ENCODE measurements at regions not wholly inside any gene's neighbourhood (a gene's known extent, or its start where the extent isn't known, plus 50 kb on each side); places are given as distances from the start of the nearest gene placed in this dataset.

- Histone ChIP-seq H3K14ac (ENCODE audit: low read length in 2 of 2) (no peak overlapping the region), H4K8ac (ENCODE audit: low read length) (no peak overlapping the region), H3K4ac (ENCODE audit: low read depth in 1 of 2, low read length in 2 of 2) (no peak overlapping the region), H2AK5ac (ENCODE audit: low read length, severe bottlenecking) (no peak overlapping the region), H3K4me2 (ENCODE audit: low read length, poor library complexity, severe bottlenecking) (no peak overlapping the region), H3K23ac (ENCODE audit: low read length in 2 of 2) (no peak overlapping the region), H3K18ac (ENCODE audit: low read depth in 1 of 2, low read length in 2 of 2) (no peak overlapping the region), H2BK15ac (ENCODE audit: low read depth, poor library complexity, severe bottlenecking) (no peak overlapping the region), H3K27me3 (ENCODE audit: control insufficient read depth in 1 of 2, insufficient read depth in 1 of 2, low read length in 2 of 2) (no peaks in the 10 kb centered on the region), H3K4me1 (ENCODE audit: control insufficient read depth, insufficient read depth, low read depth, low read length) (no peaks in the 10 kb centered on the region), H3K27ac (ENCODE audit: low read length, poor library complexity, severe bottlenecking) (no peak overlapping the region), H3K9ac (ENCODE audit: low read length) (no peak overlapping the region), H3K79me1 (replicated peaks; ENCODE audit: low read length, poor library complexity, severe bottlenecking) (no peaks in the 10 kb centered on the region), H3K36me3 (ENCODE audit: control insufficient read depth in 1 of 2, insufficient read depth in 2 of 2, low read depth in 1 of 2, low read length in 2 of 2) (no peaks in the 10 kb centered on the region), H2BK120ac (ENCODE audit: low read depth, low read length) (no peak overlapping the region), H3K9me3 (ENCODE audit: control insufficient read depth, low read length) (peaks cover 38% of the 10 kb centered on the region), H4K91ac (ENCODE audit: low read length) (no peak overlapping the region), H3K4me3 (ENCODE audit: insufficient read depth in 1 of 2, low read depth in 1 of 2, low read length in 2 of 2) (no peak overlapping the region), H2BK5ac (ENCODE audit: low read depth, low read length, poor library complexity, severe bottlenecking) (no peak overlapping the region), H2AFZ (ENCODE audit: low read depth, low read length) (no peak overlapping the region), H2BK12ac (ENCODE audit: low read length in 2 of 2) (no peak overlapping the region)
- peak; percentile 16 for DNase-seq
- WGBS = no CpG with 5 or more reads among the region's 1 CpG
Observed at GRCh38 chr6:105713474-105714118, 310.7 kb upstream of the PREP start.

- no peak overlapping the region for H2BK5ac ChIP-seq (ENCODE audit: low read depth, low read length, poor library complexity, severe bottlenecking)
Observed at GRCh38 chr6:105711216-105711615, 308.3 kb upstream of the PREP start.

GRCh38 chr6:105705608-105706007 lies 302.7 kb upstream of the PREP start:
- no peak overlapping the region for H3K4me3 ChIP-seq (ENCODE audit: insufficient read depth in 1 of 2, low read depth in 1 of 2, low read length in 2 of 2)
- DNase-seq = no peak
- WGBS = 91% methylated on average over 4 of the region's 5 CpGs
- no peak overlapping the region for H3K18ac ChIP-seq (ENCODE audit: low read depth in 1 of 2, low read length in 2 of 2)
- no peaks in the 10 kb centered on the region for H3K36me3 ChIP-seq (ENCODE audit: control insufficient read depth in 1 of 2, insufficient read depth in 2 of 2, low read depth in 1 of 2, low read length in 2 of 2)
- no peak overlapping the region for H2BK12ac ChIP-seq (ENCODE audit: low read length in 2 of 2)
- no peak overlapping the region for H4K91ac ChIP-seq (ENCODE audit: low read length)
- no peak overlapping the region for H3K9ac ChIP-seq (ENCODE audit: low read length)
- no peak overlapping the region for H2BK5ac ChIP-seq (ENCODE audit: low read depth, low read length, poor library complexity, severe bottlenecking)
- H3K4me1 ChIP-seq (ENCODE audit: control insufficient read depth, insufficient read depth, low read depth, low read length) = no peaks in the 10 kb centered on the region
- H2BK15ac ChIP-seq (ENCODE audit: low read depth, poor library complexity, severe bottlenecking) = no peak overlapping the region
- H3K14ac ChIP-seq (ENCODE audit: low read length in 2 of 2) = no peak overlapping the region
- no peak overlapping the region for H3K27ac ChIP-seq (ENCODE audit: low read length, poor library complexity, severe bottlenecking)
- H3K79me1 ChIP-seq (replicated peaks; ENCODE audit: low read length, poor library complexity, severe bottlenecking) = no peaks in the 10 kb centered on the region
- H3K23ac ChIP-seq (ENCODE audit: low read length in 2 of 2) = no peak overlapping the region
- no peaks in the 10 kb centered on the region for H3K27me3 ChIP-seq (ENCODE audit: control insufficient read depth in 1 of 2, insufficient read depth in 1 of 2, low read length in 2 of 2)
- H2BK120ac ChIP-seq (ENCODE audit: low read depth, low read length) = no peak overlapping the region
- no peak overlapping the region for H3K4ac ChIP-seq (ENCODE audit: low read depth in 1 of 2, low read length in 2 of 2)
- no peak overlapping the region for H2AK5ac ChIP-seq (ENCODE audit: low read length, severe bottlenecking)
- H2AFZ ChIP-seq (ENCODE audit: low read depth, low read length) = no peak overlapping the region
- no peak overlapping the region for H3K4me2 ChIP-seq (ENCODE audit: low read length, poor library complexity, severe bottlenecking)
- no peak overlapping the region for H4K8ac ChIP-seq (ENCODE audit: low read length)
- no peaks in the 10 kb centered on the region for H3K9me3 ChIP-seq (ENCODE audit: control insufficient read depth, low read length)

More at GRCh38 chr6:105711216-105711615, 308.3 kb upstream of the PREP start:
- Histone ChIP-seq H4K8ac (ENCODE audit: low read length) (no peak overlapping the region), H2BK12ac (ENCODE audit: low read length in 2 of 2) (no peak overlapping the region), H3K23ac (ENCODE audit: low read length in 2 of 2) (no peak overlapping the region), H3K27ac (ENCODE audit: low read length, poor library complexity, severe bottlenecking) (no peak overlapping the region), H3K36me3 (ENCODE audit: control insufficient read depth in 1 of 2, insufficient read depth in 2 of 2, low read depth in 1 of 2, low read length in 2 of 2) (no peaks in the 10 kb centered on the region), H3K4me3 (ENCODE audit: insufficient read depth in 1 of 2, low read depth in 1 of 2, low read length in 2 of 2) (no peak overlapping the region), H4K91ac (ENCODE audit: low read length) (no peak overlapping the region), H3K79me1 (replicated peaks; ENCODE audit: low read length, poor library complexity, severe bottlenecking) (no peaks in the 10 kb centered on the region), H3K9ac (ENCODE audit: low read length) (no peak overlapping the region), H3K4ac (ENCODE audit: low read depth in 1 of 2, low read length in 2 of 2) (no peak overlapping the region), H2BK15ac (ENCODE audit: low read depth, poor library complexity, severe bottlenecking) (no peak overlapping the region), H3K9me3 (ENCODE audit: control insufficient read depth, low read length) (peaks cover 38% of the 10 kb centered on the region), H2BK120ac (ENCODE audit: low read depth, low read length) (no peak overlapping the region), H2AK5ac (ENCODE audit: low read length, severe bottlenecking) (no peak overlapping the region), H3K4me1 (ENCODE audit: control insufficient read depth, insufficient read depth, low read depth, low read length) (no peaks in the 10 kb centered on the region), H3K18ac (ENCODE audit: low read depth in 1 of 2, low read length in 2 of 2) (no peak overlapping the region), H3K27me3 (ENCODE audit: control insufficient read depth in 1 of 2, insufficient read depth in 1 of 2, low read length in 2 of 2) (no peaks in the 10 kb centered on the region), H3K14ac (ENCODE audit: low read length in 2 of 2) (no peak overlapping the region), H3K4me2 (ENCODE audit: low read length, poor library complexity, severe bottlenecking) (no peak overlapping the region), H2AFZ (ENCODE audit: low read depth, low read length) (peak overlapping the region; percentile 77)
- WGBS = 92% methylated on average over 2 of the region's 2 CpGs
- DNase-seq = peak; percentile 33

- no peak overlapping the region for H2AK5ac ChIP-seq (ENCODE audit: low read length, severe bottlenecking)
- H2BK5ac ChIP-seq (ENCODE audit: low read depth, low read length, poor library complexity, severe bottlenecking) = no peak overlapping the region
- H2AFZ ChIP-seq (ENCODE audit: low read depth, low read length) = no peak overlapping the region
- no peak overlapping the region for H4K8ac ChIP-seq (ENCODE audit: low read length)
- H2BK15ac ChIP-seq (ENCODE audit: low read depth, poor library complexity, severe bottlenecking) = no peak overlapping the region
- 86% methylated on average over 3 of the region's 3 CpGs for WGBS
- H3K4ac ChIP-seq (ENCODE audit: low read depth in 1 of 2, low read length in 2 of 2) = peak overlapping the region in 1 of 2 experiments; percentile 8
- H3K4me1 ChIP-seq (ENCODE audit: control insufficient read depth, insufficient read depth, low read depth, low read length) = no peaks in the 10 kb centered on the region
- no peaks in the 10 kb centered on the region for H3K9me3 ChIP-seq (ENCODE audit: control insufficient read depth, low read length)
- no peak overlapping the region for H3K4me3 ChIP-seq (ENCODE audit: insufficient read depth in 1 of 2, low read depth in 1 of 2, low read length in 2 of 2)
- H3K23ac ChIP-seq (ENCODE audit: low read length in 2 of 2) = no peak overlapping the region
- DNase-seq = no peak
- H4K91ac ChIP-seq (ENCODE audit: low read length) = no peak overlapping the region
- no peak overlapping the region for H3K4me2 ChIP-seq (ENCODE audit: low read length, poor library complexity, severe bottlenecking)
- H3K27me3 ChIP-seq (ENCODE audit: control insufficient read depth in 1 of 2, insufficient read depth in 1 of 2, low read length in 2 of 2) = no peaks in the 10 kb centered on the region
- no peak overlapping the region for H3K27ac ChIP-seq (ENCODE audit: low read length, poor library complexity, severe bottlenecking)
- H3K18ac ChIP-seq (ENCODE audit: low read depth in 1 of 2, low read length in 2 of 2) = no peak overlapping the region
- H3K36me3 ChIP-seq (ENCODE audit: control insufficient read depth in 1 of 2, insufficient read depth in 2 of 2, low read depth in 1 of 2, low read length in 2 of 2) = no peaks in the 10 kb centered on the region
- no peak overlapping the region for H3K9ac ChIP-seq (ENCODE audit: low read length)
- H2BK120ac ChIP-seq (ENCODE audit: low read depth, low read length) = no peak overlapping the region
- H3K14ac ChIP-seq (ENCODE audit: low read length in 2 of 2) = no peak overlapping the region
- no peaks in the 10 kb centered on the region for H3K79me1 ChIP-seq (replicated peaks; ENCODE audit: low read length, poor library complexity, severe bottlenecking)
- no peak overlapping the region for H2BK12ac ChIP-seq (ENCODE audit: low read length in 2 of 2)
Observed at GRCh38 chr6:105695461-105695860, 292.6 kb upstream of the PREP start.

All from mesenchymal stem cell (in vitro differentiated cells and primary cell).